HepG2 (cell line): ENCODE measurements at regions not wholly inside any gene's neighbourhood (a gene's known extent, or its start where the extent isn't known, plus 50 kb on each side); places are given as distances from the start of the nearest gene placed in this dataset.
A peak's percentile ranks its signal among the peaks of the same experiment; 100 is the strongest.

Experiments used
- ATAC-seq: fragments of 200-7000 bp; cut with Tn5 transposase; 3 replicates; pipeline ENCODE4 v1.9.1; 2020; ENCODE audit warnings: mild to moderate bottlenecking, moderate library complexity
- BruUV-seq: library from RNA; stranded (reverse); fragments of 400-500 nt; replicated peaks from 2 replicates; lab custom pipeline; 2021; lab: Mats Ljungman, UMichigan
- CTCF ChIA-PET: fragments of 300-600 bp; formaldehyde crosslinking; extraction: SDS; loops from one replicate; lab custom pipeline; 2021; ENCODE audit warnings: low total read pairs, inconsistent platforms, low intra/inter-chr PET ratio; lab: Yijun Ruan, JAX
- POLR2A ChIA-PET: fragments of 350-600 bp; sonication (Branson Sonifier 250); formaldehyde crosslinking; loops from one replicate; lab custom pipeline; 2020; ENCODE audit warnings: antibody characterized with exemption, inconsistent platforms; lab: Yijun Ruan, JAX
- DNase-seq: peaks from one replicate; pipeline ENCODE4 v3.0.0-alpha.2; 2015; ENCODE audit warnings: low spot score
- FAIRE-seq: peaks from 3 replicates; lab custom pipeline; 2011; peaks lifted over from hg19 to GRCh38; lab: Jason Lieb, UNC
- H2AFZ ChIP-seq: one replicate; pipeline ENCODE4 v1.6.1; 2011; ENCODE audit warnings: low read length, inconsistent platforms
- H3K27ac ChIP-seq: fragments of 300-600 bp; 3 replicates; pipeline ENCODE4 v1.8.0; 2011; ENCODE audit warnings: mixed run types, mild to moderate bottlenecking, mixed read lengths, low read length, inconsistent platforms; ENCODE audit not compliant: insufficient read depth; ENCODE audit errors: extremely low read length
- H3K27me3 ChIP-seq, 2 experiments: fragments of 200-600 bp in 1 of 2; 2 replicates in 1 of 2; 3 replicates in 1 of 2; pipeline versions ENCODE4 v1.6.0 to v1.8.0; 2011; ENCODE audit warnings: low read length in 2 of 2, mild to moderate bottlenecking in 2 of 2, moderate library complexity in 2 of 2, inconsistent platforms in 1 of 2; ENCODE audit not compliant: insufficient read depth in 2 of 2, control insufficient read depth in 1 of 2
- H3K36me3 ChIP-seq, 2 experiments: fragments of 200-600 bp in 1 of 2; replicated peaks in 1 of 2; 2 replicates in 1 of 2; 3 replicates in 1 of 2; pipeline versions ENCODE4 v1.5.1 to v1.8.0; 2011; ENCODE audit warnings: low read length in 2 of 2, inconsistent platforms in 1 of 2; ENCODE audit not compliant: insufficient read depth in 2 of 2, control insufficient read depth in 1 of 2
- H3K4me1 ChIP-seq: 2 replicates; pipeline ENCODE4 v1.5.1; 2012; ENCODE audit warnings: low read length, inconsistent platforms; ENCODE audit not compliant: insufficient read depth
- H3K4me2 ChIP-seq: 2 replicates; pipeline ENCODE4 v1.6.0; 2011; ENCODE audit warnings: low read depth, low read length, inconsistent platforms
- H3K4me3 ChIP-seq, 3 experiments: fragments of 200-600 bp in 1 of 3; sonication (generic), shearing (Covaris generic) in 1 of 3; replicated peaks in 1 of 3; 2 replicates each; pipeline ENCODE4 v1.5.1; 2011 to 2016; ENCODE audit warnings: low read length in 3 of 3, inconsistent platforms in 2 of 3, low read depth in 2 of 3, mild to moderate bottlenecking in 2 of 3, control low read depth in 1 of 3, mixed read lengths in 1 of 3; ENCODE audit not compliant: insufficient read depth in 1 of 3
- H3K79me2 ChIP-seq: one replicate; pipeline ENCODE4 v1.6.1; 2011; ENCODE audit warnings: low read length, inconsistent platforms; ENCODE audit not compliant: insufficient read depth
- H3K9ac ChIP-seq: 2 replicates; pipeline ENCODE4 v1.6.0; 2011; ENCODE audit warnings: mild to moderate bottlenecking, low read depth, low read length, inconsistent platforms; ENCODE audit not compliant: insufficient read depth
- H3K9me3 ChIP-seq: 2 replicates; pipeline ENCODE4 v1.5.1; 2012; ENCODE audit warnings: mild to moderate bottlenecking, low read length
- H4K20me1 ChIP-seq: 2 replicates; pipeline ENCODE4 v1.6.0; 2011; ENCODE audit warnings: inconsistent platforms, mild to moderate bottlenecking, low read length, moderate library complexity; ENCODE audit not compliant: insufficient read depth
- HDAC1 ChIP-seq: sonication (generic); formaldehyde crosslinking; IDR thresholded peaks from 2 replicates; pipeline ENCODE4 v1.5.1; 2020; ENCODE audit warnings: mild to moderate bottlenecking, missing genetic modification reagents
- MAFF ChIP-seq: IDR thresholded peaks from 2 replicates; pipeline ENCODE4 v1.6.1; 2011; ENCODE audit warnings: low read depth, low read length, improper control_type of control experiment
- MAFK ChIP-seq, 2 experiments: IDR thresholded peaks in 1 of 2; conservative IDR thresholded peaks in 1 of 2; 2 replicates each; pipeline ENCODE4 v1.6.1; 2011; ENCODE audit warnings: improper control_type of control experiment in 2 of 2, low read length in 2 of 2
- NR2F2 ChIP-seq: IDR thresholded peaks from 2 replicates; pipeline ENCODE4 v1.6.1; 2012; ENCODE audit warnings: low read depth, inconsistent platforms, borderline replicate concordance
- ZMYM3 ChIP-seq: sonication (generic); formaldehyde crosslinking; IDR thresholded peaks from 2 replicates; pipeline ENCODE4 v1.5.1; 2020; ENCODE audit warnings: mild to moderate bottlenecking, missing genetic modification reagents
- ZMYM4 ChIP-seq: sonication (generic); formaldehyde crosslinking; IDR thresholded peaks from 2 replicates; pipeline ENCODE4 v1.8.1; 2023; ENCODE audit warnings: mild to moderate bottlenecking, missing genetic modification reagents
- ZNF121 ChIP-seq: sonication (generic); formaldehyde crosslinking; IDR thresholded peaks from 2 replicates; pipeline ENCODE4 v1.5.0; 2020; ENCODE audit warnings: mild to moderate bottlenecking, missing genetic modification reagents
- ZNF263 ChIP-seq: sonication (generic); formaldehyde crosslinking; IDR thresholded peaks from 2 replicates; pipeline ENCODE4 v1.4.0; 2020; ENCODE audit warnings: missing genetic modification reagents
- ZNF264 ChIP-seq: sonication (generic); formaldehyde crosslinking; IDR thresholded peaks from 2 replicates; pipeline ENCODE4 v1.4.0; 2020; ENCODE audit warnings: missing genetic modification reagents
- ZNF768 ChIP-seq: sonication (generic); formaldehyde crosslinking; IDR thresholded peaks from 2 replicates; pipeline ENCODE4 v1.4.0; 2020; ENCODE audit warnings: missing genetic modification reagents
- WGBS: methylation state at CpG from one replicate; pipeline ENCODE4 v1.1.6; 2017; ENCODE audit warnings: low lambda C conversion rate; 5-methylcytosine and 5-hydroxymethylcytosine counted together
- in situ Hi-C: cut with HindIII; loops from 2 replicates; pipeline ENCODE4 v1.10.0; 2017; ENCODE audit warnings: low pct_unique_long_range_greater_than_20kb; ENCODE audit not compliant: extremely low pct_ligation_motif_present
- intact Hi-C: fragments of 100-400 bp; cut with micrococcal nuclease; formaldehyde crosslinking; loops from one replicate; pipeline ENCODE4 v1.10.0; 2022; ENCODE audit not compliant: unreplicated experiment
- TF ChIP-seq, protein P1 (sequence below): IDR thresholded peaks from 2 replicates; pipeline ENCODE4 v1.6.1; 2018; ENCODE audit warnings: missing genetic modification reagents
- TF ChIP-seq, protein P2 (sequence below): sonication (generic); formaldehyde crosslinking; IDR thresholded peaks from 2 replicates; pipeline ENCODE4 v1.4.0; 2020; ENCODE audit warnings: mild to moderate bottlenecking, missing genetic modification reagents
- TF ChIP-seq, protein P3 (sequence below), 2 experiments: sonication (generic) in 1 of 2; formaldehyde crosslinking in 1 of 2; IDR thresholded peaks; 2 replicates each; pipeline versions ENCODE4 v1.5.1 to v1.6.1; 2011 to 2020; ENCODE audit warnings: borderline replicate concordance in 1 of 2, low read depth in 1 of 2, low read length in 1 of 2, mild to moderate bottlenecking in 1 of 2, missing genetic modification reagents in 1 of 2, moderate library complexity in 1 of 2
- TF ChIP-seq, protein P4 (sequence below): sonication (generic); formaldehyde crosslinking; IDR thresholded peaks from 2 replicates; pipeline ENCODE4 v1.4.0; 2020; ENCODE audit warnings: missing genetic modification reagents

DNA sequence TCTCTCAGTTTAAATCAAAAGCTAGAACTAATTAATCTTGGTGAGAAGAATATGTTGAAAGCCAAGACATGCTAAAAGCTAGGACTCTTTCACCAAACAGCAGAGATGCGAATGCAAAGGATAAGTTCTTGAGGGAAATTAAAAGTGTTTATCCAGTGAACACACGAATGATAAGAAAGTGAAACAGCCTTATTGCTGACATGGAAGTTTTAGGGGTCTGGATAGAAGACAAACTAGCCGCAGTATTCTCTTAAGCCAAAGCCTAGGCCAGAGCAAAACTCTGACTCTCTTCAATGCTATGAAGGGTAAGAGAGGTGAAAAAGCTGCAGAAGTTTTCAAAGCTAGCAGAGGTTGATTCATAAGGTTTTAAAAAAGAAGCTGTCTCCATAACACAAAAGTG, 103.0 kb downstream of the UFM1 start:
- Histone ChIP-seq H3K4me3 (no peak overlapping the region), H3K27ac (no peak overlapping the region), H4K20me1 (no peaks in the 10 kb centered on the region), H3K79me2 (no peaks in the 10 kb centered on the region), H3K4me1 (no peaks in the 10 kb centered on the region), H3K4me2 (no peak overlapping the region), H3K9ac (no peak overlapping the region), H3K27me3 (no peaks in the 10 kb centered on the region), H3K9me3 (no peaks in the 10 kb centered on the region), H3K36me3 (no peaks in the 10 kb centered on the region), H2AFZ (no peak overlapping the region)
- BruUV-seq = no TSS peak
- 20% methylated on average over 3 of the region's 3 CpGs for WGBS
- no peak for FAIRE-seq
- ChIA-PET POLR2A (no interaction called here), CTCF (no interaction called here)
- intact Hi-C loops = no loop called here
- no peak for ATAC-seq
- no peak for DNase-seq
- TF ChIP-seq, protein P1, sequence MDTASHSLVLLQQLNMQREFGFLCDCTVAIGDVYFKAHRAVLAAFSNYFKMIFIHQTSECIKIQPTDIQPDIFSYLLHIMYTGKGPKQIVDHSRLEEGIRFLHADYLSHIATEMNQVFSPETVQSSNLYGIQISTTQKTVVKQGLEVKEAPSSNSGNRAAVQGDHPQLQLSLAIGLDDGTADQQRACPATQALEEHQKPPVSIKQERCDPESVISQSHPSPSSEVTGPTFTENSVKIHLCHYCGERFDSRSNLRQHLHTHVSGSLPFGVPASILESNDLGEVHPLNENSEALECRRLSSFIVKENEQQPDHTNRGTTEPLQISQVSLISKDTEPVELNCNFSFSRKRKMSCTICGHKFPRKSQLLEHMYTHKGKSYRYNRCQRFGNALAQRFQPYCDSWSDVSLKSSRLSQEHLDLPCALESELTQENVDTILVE = no peak
- TF ChIP-seq MAFK (conservative IDR thresholded peaks at IDR 0.05 in 1 of 2, IDR thresholded peaks at IDR 0.05 in 1 of 2; ENCODE audit: low read length in 2 of 2) (peak; percentile 74), ZNF264 (CRISPR knock-in tag) (no peak), ZNF121 (no peak), ZMYM4 (CRISPR knock-in tag) (no peak), NR2F2 (no peak), ZNF263 (CRISPR knock-in tag) (no peak), ZNF768 (CRISPR knock-in tag) (no peak), ZMYM3 (no peak), HDAC1 (no peak), MAFF (peak; percentile 63)
- TF ChIP-seq, protein P2, sequence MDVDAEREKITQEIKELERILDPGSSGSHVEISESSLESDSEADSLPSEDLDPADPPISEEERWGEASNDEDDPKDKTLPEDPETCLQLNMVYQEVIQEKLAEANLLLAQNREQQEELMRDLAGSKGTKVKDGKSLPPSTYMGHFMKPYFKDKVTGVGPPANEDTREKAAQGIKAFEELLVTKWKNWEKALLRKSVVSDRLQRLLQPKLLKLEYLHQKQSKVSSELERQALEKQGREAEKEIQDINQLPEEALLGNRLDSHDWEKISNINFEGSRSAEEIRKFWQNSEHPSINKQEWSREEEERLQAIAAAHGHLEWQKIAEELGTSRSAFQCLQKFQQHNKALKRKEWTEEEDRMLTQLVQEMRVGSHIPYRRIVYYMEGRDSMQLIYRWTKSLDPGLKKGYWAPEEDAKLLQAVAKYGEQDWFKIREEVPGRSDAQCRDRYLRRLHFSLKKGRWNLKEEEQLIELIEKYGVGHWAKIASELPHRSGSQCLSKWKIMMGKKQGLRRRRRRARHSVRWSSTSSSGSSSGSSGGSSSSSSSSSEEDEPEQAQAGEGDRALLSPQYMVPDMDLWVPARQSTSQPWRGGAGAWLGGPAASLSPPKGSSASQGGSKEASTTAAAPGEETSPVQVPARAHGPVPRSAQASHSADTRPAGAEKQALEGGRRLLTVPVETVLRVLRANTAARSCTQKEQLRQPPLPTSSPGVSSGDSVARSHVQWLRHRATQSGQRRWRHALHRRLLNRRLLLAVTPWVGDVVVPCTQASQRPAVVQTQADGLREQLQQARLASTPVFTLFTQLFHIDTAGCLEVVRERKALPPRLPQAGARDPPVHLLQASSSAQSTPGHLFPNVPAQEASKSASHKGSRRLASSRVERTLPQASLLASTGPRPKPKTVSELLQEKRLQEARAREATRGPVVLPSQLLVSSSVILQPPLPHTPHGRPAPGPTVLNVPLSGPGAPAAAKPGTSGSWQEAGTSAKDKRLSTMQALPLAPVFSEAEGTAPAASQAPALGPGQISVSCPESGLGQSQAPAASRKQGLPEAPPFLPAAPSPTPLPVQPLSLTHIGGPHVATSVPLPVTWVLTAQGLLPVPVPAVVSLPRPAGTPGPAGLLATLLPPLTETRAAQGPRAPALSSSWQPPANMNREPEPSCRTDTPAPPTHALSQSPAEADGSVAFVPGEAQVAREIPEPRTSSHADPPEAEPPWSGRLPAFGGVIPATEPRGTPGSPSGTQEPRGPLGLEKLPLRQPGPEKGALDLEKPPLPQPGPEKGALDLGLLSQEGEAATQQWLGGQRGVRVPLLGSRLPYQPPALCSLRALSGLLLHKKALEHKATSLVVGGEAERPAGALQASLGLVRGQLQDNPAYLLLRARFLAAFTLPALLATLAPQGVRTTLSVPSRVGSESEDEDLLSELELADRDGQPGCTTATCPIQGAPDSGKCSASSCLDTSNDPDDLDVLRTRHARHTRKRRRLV (CRISPR knock-in tag) = no peak
- TF ChIP-seq, protein P3, sequence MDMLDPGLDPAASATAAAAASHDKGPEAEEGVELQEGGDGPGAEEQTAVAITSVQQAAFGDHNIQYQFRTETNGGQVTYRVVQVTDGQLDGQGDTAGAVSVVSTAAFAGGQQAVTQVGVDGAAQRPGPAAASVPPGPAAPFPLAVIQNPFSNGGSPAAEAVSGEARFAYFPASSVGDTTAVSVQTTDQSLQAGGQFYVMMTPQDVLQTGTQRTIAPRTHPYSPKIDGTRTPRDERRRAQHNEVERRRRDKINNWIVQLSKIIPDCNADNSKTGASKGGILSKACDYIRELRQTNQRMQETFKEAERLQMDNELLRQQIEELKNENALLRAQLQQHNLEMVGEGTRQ (IDR thresholded peaks at IDR 0.05; ENCODE audit: low read depth, low read length) = no peak
- TF ChIP-seq, protein P3 (CRISPR knock-in tag; IDR thresholded peaks at IDR 0.05; ENCODE audit: borderline replicate concordance) = no peak
- TF ChIP-seq, protein P4, sequence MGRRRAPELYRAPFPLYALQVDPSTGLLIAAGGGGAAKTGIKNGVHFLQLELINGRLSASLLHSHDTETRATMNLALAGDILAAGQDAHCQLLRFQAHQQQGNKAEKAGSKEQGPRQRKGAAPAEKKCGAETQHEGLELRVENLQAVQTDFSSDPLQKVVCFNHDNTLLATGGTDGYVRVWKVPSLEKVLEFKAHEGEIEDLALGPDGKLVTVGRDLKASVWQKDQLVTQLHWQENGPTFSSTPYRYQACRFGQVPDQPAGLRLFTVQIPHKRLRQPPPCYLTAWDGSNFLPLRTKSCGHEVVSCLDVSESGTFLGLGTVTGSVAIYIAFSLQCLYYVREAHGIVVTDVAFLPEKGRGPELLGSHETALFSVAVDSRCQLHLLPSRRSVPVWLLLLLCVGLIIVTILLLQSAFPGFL (CRISPR knock-in tag) = no peak
- in situ Hi-C loops = no loop called here
